ENCODE measurements at regions not wholly inside any gene's neighbourhood (a gene's known extent, or its start where the extent isn't known, plus 50 kb on each side); places are given as distances from the start of the nearest gene placed in this dataset.

- DNase-seq (ENCODE audit: low read depth in 2 of 2) = no peak
Measured at GRCh38 chr15:98143116-98143515, 182.6 kb downstream of the ARRDC4 start.

DNA sequence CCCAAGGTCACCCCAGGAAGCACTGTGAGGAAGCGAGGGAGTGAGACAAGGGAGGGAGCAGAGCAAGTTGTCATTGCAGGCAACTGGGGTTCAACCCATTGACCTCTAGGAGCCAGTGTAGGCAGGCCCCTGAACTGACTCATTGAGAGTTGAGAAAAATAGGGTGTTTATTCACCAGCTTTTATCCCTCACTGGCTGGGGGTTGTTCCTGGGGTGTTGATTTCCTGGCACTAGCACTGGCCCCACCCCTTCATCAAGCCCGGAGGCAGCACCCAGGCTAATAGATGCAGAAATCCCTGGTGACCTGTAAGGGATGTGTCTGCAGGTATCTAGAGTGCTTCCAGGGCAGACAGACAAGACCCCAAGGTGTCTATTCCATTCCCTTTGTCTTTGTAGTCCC, 183.9 kb downstream of the ARRDC4 start:
- DNase-seq (ENCODE audit: low read depth in 2 of 2) = no peak

- DNase-seq (ENCODE audit: low read depth in 2 of 2) = no peak
Measured at GRCh38 chr15:98146031-98146820, 185.7 kb downstream of the ARRDC4 start.

- DNase-seq (ENCODE audit: low read depth in 2 of 2) = no peak
Measured at GRCh38 chr15:98147415-98147814, 186.9 kb downstream of the ARRDC4 start.

DNA sequence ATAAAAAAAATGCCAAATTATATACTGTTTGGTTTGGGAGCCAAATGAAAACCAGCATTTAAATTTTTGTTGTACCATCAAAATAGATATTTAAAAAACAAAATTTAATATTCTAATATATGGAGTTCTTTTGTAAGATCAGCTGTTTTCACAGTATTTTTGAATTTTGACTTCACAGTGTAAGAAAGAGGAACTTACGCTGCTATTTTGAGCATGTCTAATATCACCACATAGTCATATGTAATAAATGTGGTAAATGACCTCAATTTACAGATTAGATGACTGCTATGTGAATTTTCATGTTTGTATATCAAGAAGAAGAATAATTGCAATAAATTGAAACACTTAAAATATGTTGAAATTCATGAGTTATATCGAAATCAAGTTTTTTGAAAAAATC, 189.6 kb downstream of the ARRDC4 start:
- DNase-seq (ENCODE audit: low read depth in 2 of 2) = no peak

- DNase-seq (ENCODE audit: low read depth in 2 of 2) = no peak
Measured at GRCh38 chr15:98150536-98150935, 190.0 kb downstream of the ARRDC4 start.

GRCh38 chr15:98151096-98151495, 190.6 kb downstream of the ARRDC4 start:
- no peak for DNase-seq (ENCODE audit: low read depth in 2 of 2)

GRCh38 chr15:98152156-98152555, 191.7 kb downstream of the ARRDC4 start:
- DNase-seq (ENCODE audit: low read depth in 2 of 2) = no peak

- DNase-seq (ENCODE audit: low read depth in 2 of 2) = no peak
Measured at GRCh38 chr15:98154863-98155262, 194.4 kb downstream of the ARRDC4 start.

DNA sequence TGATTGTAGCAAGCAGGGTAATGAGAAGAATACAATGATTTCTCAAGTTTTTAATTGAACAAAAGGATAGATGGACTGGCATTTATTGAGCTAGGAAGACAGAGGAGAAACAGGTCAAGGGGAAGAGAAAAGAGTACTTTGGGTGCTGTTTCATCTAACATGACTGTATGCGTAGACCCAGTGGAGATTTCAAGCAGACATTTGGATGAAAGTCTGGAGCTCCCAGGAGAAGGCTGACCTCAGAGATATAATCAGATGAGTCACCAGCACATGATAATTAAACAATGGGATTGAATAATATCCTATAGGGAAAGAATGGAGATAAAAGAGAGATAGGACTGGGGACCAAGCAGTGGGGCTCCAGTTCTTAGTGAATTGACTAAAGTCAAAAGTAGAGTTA, 194.9 kb downstream of the ARRDC4 start:
- DNase-seq (ENCODE audit: low read depth in 2 of 2) = no peak

DNA sequence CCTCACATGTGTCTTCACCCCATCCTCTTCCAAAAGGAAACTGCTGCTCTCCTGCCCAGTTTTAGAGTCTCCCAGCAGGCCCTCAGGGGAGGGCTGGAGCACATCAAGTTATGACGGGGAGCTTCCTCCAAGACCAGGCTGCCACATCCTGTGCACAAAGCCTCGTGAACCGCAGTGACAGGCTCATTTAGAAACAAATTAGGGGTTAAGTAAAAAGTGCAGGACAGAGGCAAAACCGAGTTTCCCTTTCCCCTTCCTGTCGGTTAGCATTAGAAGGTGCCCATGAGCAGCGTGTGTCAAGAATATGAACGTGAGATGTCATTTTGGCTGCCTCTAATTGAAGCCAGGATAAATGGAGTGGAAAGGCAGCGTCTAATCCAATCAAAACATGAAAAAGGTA, 199.7 kb downstream of the ARRDC4 start:
- peak in 1 of 2 donors; percentile 25 for DNase-seq (ENCODE audit: low read depth in 2 of 2)

DNA sequence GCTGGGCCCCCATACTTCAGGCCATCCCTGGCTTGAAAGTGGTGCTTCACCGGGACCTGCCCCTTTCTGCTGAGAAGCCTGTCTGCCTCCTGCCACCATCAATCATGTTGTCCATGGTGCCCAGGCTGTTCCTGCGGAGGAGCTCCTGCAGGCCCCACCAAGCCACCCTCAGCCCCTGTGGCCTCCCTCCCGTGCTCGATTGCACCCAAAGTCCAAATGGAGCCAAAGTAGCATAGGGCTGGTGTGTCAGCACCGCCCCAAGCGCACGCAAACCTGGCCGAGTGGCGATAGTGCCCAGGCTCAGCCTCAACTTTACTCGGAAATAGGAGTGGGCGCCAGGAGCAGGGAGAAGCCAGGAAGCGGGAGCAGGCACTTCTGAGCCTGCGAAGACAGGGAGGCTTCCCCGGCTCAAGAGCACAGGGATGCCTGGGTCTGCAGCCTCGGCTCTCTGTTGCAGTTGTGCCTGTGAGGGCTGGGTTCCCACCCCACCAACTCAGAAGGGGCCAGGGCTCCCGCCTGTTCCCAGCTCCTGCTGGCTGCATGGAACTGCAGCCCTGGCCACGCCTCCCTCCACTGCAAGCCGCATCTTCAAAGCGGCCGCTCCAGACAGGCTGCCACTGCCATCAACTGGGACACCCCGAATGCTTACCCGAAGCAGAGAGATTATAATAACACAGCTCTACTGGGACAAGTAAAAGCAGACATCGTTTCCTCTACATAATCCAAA, 203.0 kb downstream of the ARRDC4 start:
- no peak for DNase-seq (ENCODE audit: low read depth in 2 of 2)

DNA sequence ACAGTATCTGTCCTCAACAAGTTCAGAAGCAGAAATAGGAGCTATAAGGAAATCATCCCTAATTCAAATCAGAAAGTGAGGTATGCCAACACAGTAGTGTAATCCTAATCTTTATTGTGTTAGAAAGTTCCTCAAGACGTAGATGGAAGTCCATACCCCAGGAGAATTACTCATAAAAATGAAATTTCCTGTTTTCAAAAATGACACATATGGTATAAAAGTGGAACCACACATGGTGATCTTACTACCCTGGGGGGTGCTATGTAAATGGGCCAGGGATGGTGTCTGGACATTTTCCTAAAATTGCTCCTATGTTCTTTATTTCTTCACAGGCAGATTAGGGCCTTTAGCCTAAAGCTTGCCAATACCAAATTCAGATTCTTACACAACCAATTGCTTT, 204.1 kb downstream of the ARRDC4 start:
- no peak for DNase-seq (ENCODE audit: low read depth in 2 of 2)

DNA sequence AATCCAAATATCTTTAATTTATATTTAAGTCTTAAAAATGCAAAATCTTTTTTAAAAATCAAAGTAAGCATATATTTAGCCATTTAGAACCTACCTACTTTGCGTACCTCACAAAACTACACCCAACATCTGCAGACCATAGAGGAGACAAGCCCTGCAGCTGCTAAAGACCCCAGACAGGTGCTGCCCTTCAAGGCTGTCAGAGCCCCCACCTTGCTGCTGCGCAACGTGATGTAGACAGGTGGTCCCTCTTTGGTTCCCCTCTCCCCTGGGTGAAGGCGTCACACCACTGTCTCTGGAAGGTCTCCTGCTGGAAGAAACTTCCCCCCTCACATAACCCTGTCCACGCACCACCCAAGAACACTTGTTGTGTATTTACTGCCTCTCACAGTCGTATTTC, 204.5 kb downstream of the ARRDC4 start:
- no peak for DNase-seq (ENCODE audit: low read depth in 2 of 2)

GRCh38 chr15:98167722-98168268, 207.3 kb downstream of the ARRDC4 start:
- no peak for DNase-seq (ENCODE audit: low read depth in 2 of 2)

- no peak for DNase-seq (ENCODE audit: low read depth in 2 of 2)
Measured at GRCh38 chr15:98169551-98169950, 209.0 kb downstream of the ARRDC4 start.

DNA sequence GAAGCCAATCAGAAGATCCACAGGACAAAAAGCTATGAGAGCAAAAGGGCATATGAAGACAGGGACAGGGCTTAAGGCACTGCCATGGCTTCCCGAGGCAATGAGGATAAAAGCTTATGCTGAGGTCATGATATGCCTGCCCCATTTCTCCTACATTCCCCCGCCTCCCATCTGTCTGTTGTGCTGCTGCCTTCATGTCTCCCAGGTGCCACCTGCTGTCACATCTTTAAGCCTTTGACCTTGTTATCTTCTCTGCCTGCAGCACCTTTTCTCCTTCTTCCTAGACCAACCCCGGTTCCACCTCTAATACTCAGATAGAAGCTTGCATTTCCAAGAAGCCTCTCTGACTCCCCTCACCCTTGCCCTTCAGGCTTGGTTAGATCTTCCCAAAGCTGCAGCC, 213.8 kb downstream of the ARRDC4 start:
- DNase-seq (ENCODE audit: low read depth in 2 of 2) = no peak

- no peak for DNase-seq (ENCODE audit: low read depth in 2 of 2)
Measured at GRCh38 chr15:98174841-98175240, 214.3 kb downstream of the ARRDC4 start.

- no peak for DNase-seq (ENCODE audit: low read depth in 2 of 2)
Measured at GRCh38 chr15:98177966-98178592, 217.6 kb downstream of the ARRDC4 start.

DNA sequence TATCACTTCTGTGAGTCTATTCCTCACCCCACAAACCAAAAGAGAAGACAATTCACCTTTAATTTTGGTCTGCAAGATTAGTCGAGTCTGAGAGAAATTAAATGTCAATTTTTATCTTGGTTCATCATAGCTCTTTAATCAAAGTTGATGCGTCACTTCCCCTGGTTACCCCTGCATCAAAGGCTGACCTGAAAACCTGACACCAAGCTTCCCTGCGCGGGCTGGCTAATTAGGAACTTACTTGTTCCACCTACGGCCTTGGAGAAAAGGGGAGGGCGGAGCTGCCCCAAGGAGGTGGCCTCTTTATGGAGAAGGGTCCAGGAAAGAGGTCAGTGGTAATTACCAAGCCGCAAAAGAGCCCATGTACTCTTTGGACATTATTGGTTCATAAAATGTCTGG, 218.4 kb downstream of the ARRDC4 start:
- DNase-seq (ENCODE audit: low read depth in 2 of 2) = no peak

DNA sequence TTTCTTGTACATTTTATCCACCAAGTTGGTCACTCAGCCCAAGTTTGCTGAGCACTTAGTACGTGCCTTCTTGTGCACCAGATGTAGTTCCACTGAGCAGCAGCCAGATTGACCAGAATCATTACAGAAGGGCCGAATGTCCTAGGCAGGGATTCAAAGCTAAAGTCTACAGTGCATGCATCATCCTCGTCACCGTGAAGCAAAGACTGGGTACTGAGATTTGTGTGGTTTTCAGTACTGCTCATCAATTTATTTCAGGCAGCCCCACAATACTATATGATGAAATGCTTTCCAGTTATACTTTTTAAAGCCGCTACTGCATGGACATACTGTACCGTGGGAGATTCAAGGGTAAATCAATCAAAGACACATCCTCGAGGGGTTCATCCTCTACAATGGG, 227.0 kb downstream of the ARRDC4 start:
- DNase-seq (ENCODE audit: low read depth in 2 of 2) = no peak

DNA sequence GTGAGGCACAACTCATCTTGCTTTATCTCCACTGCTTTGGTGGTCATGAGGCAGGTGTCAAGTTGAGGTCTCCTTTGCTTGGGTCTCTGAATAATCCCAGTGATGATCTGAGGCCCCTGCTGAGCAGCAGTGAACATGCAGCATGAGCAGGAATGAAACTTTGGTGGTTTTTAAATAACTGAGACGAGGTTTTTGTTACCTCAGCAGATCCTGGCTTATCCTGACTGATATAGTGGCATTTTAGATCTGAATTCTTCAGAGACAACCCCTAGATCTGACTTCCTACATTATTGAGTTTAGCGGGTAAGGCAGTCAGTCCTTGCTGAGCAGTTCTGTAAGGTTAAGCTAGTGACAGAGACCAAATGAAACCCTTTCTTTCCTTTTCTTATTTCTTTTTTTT, 230.4 kb downstream of the ARRDC4 start:
- DNase-seq (ENCODE audit: low read depth in 2 of 2) = no peak

DNA sequence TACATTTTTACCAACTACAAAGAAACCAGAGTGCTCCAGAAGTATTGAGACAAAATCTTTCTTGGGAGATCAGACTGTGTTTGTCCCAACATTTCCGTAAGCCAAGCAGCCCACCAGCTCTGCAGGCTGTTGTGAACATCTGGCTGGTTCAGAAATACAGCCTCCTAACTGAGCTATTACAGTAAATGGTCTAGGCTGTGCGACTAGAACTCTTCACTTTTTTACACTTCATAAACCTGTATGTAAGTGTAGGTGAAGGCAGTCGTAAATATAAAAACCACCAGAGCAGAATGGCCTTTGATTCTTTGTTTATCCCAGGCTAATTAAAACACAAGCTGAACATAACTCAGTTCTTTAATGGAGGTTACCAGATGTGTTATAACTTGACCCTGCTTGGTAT, 235.3 kb downstream of the ARRDC4 start:
- DNase-seq (ENCODE audit: low read depth in 2 of 2) = no peak

All from stimulated activated CD8-positive, alpha-beta memory T cell treated with anti-CD3 and anti-CD28 coated beads, Interleukin-15, amount 100 ng/mL, for 48 hours (primary cell).